ENCODE measurements at regions not wholly inside any gene's neighbourhood (a gene's known extent, or its start where the extent isn't known, plus 50 kb on each side); places are given as distances from the start of the nearest gene placed in this dataset.

GRCh38 chr10:3714967-3715366 lies 70.0 kb downstream of the KLF6 start:
- TF ChIP-seq POLR2A (IDR thresholded peaks at IDR 0.05), result no peak
- TF ChIP-seq CTCF (IDR thresholded peaks at IDR 0.05), result no peak
- ATAC-seq (no peak), DNase-seq (no peak)
- Histone ChIP-seq H3K27ac (no peak overlapping the region), H3K4me3 (no peak overlapping the region), H3K4me1 (no peaks in the 10 kb centered on the region), H3K36me3 (no peaks in the 10 kb centered on the region), H3K27me3 (no peaks in the 10 kb centered on the region), H3K9me3 (no peaks in the 10 kb centered on the region)
- WGBS (ENCODE audit: insufficient coverage, low coverage, low lambda C conversion rate, missing lambda C conversion rate), result 83% methylated on average over 2 of the region's 2 CpGs
- intact Hi-C loops (cut with DNase I), result no loop called here

GRCh38 chr10:3714531-3714930 lies 70.5 kb downstream of the KLF6 start:
- no peak for ATAC-seq
- 85% methylated on average over 6 of the region's 6 CpGs for WGBS (ENCODE audit: insufficient coverage, low coverage, low lambda C conversion rate, missing lambda C conversion rate)
- H3K27ac ChIP-seq, result no peak overlapping the region
- TF ChIP-seq POLR2A (IDR thresholded peaks at IDR 0.05), result no peak
- no peak for TF ChIP-seq CTCF (IDR thresholded peaks at IDR 0.05)
- H3K4me3 ChIP-seq, result no peak overlapping the region
- DNase-seq, result no peak
- H3K9me3 ChIP-seq, result no peaks in the 10 kb centered on the region
- intact Hi-C loops (cut with DNase I), result no loop called here
- H3K27me3 ChIP-seq, result no peaks in the 10 kb centered on the region
- no peaks in the 10 kb centered on the region for H3K4me1 ChIP-seq
- no peaks in the 10 kb centered on the region for H3K36me3 ChIP-seq

- Histone ChIP-seq H3K27ac (no peak overlapping the region), H3K9me3 (no peaks in the 10 kb centered on the region), H3K4me1 (no peaks in the 10 kb centered on the region), H3K36me3 (no peaks in the 10 kb centered on the region), H3K27me3 (no peaks in the 10 kb centered on the region), H3K4me3 (no peak overlapping the region)
- ATAC-seq (no peak), DNase-seq (no peak)
- no peak for TF ChIP-seq CTCF (IDR thresholded peaks at IDR 0.05)
- no peak for TF ChIP-seq POLR2A (IDR thresholded peaks at IDR 0.05)
- intact Hi-C loops (cut with DNase I), result no loop called here
- 100% methylated on average over 1 of the region's 1 CpG for WGBS (ENCODE audit: insufficient coverage, low coverage, low lambda C conversion rate, missing lambda C conversion rate)
Measured at GRCh38 chr10:3712707-3713106, 72.3 kb downstream of the KLF6 start.

- Histone ChIP-seq H3K36me3 (no peaks in the 10 kb centered on the region), H3K4me1 (no peaks in the 10 kb centered on the region), H3K27ac (no peak overlapping the region), H3K9me3 (no peaks in the 10 kb centered on the region), H3K27me3 (no peaks in the 10 kb centered on the region), H3K4me3 (no peak overlapping the region)
- TF ChIP-seq CTCF (IDR thresholded peaks at IDR 0.05) (no peak), POLR2A (IDR thresholded peaks at IDR 0.05) (no peak)
- no peak for ATAC-seq
- no peak for DNase-seq
- intact Hi-C loops (cut with DNase I), result no loop called here
Measured at GRCh38 chr10:3711918-3712317, 73.1 kb downstream of the KLF6 start.

GRCh38 chr10:3710764-3711163 lies 74.2 kb downstream of the KLF6 start:
- DNase-seq (no peak), ATAC-seq (no peak)
- WGBS (ENCODE audit: insufficient coverage, low coverage, low lambda C conversion rate, missing lambda C conversion rate), result 57% methylated on average over 3 of the region's 3 CpGs
- intact Hi-C loops (cut with DNase I), result no loop called here
- no peak overlapping the region for H3K4me3 ChIP-seq
- no peak overlapping the region for H3K27ac ChIP-seq
- TF ChIP-seq CTCF (IDR thresholded peaks at IDR 0.05) (no peak), POLR2A (IDR thresholded peaks at IDR 0.05) (no peak)
- H3K9me3 ChIP-seq, result no peaks in the 10 kb centered on the region
- H3K4me1 ChIP-seq, result no peaks in the 10 kb centered on the region
- H3K36me3 ChIP-seq, result no peaks in the 10 kb centered on the region
- H3K27me3 ChIP-seq, result no peaks in the 10 kb centered on the region

Measured in right lobe of liver (tissue), 6 donors.